RWPE2 (cell line): ENCODE measurements at regions not wholly inside any gene's neighbourhood (a gene's known extent, or its start where the extent isn't known, plus 50 kb on each side); places are given as distances from the start of the nearest gene placed in this dataset.
"Not testable (repeated sequence)": the region's sequence is repeated elsewhere in the genome, so short reads cannot be mapped to it uniquely, and the experiment has no call there.

ENCODE experiments used
- ATAC-seq: fragments of 200-7000 bp; cut with Tn5 transposase; 3 replicates; pipeline ENCODE4 v1.9.1; 2021; ENCODE audit warnings: low read depth
- DNase-seq: peaks from one replicate; pipeline ENCODE4 v3.0.0-alpha.2; 2020; ENCODE audit warnings: low spot score
- H3K27ac ChIP-seq: fragments of 450-650 bp; 2 replicates; pipeline ENCODE4 v1.5.1; 2017; ENCODE audit warnings: mild to moderate bottlenecking; ENCODE audit not compliant: poor library complexity, severe bottlenecking
- H3K27me3 ChIP-seq: fragments of 250-450 bp; sonication (Bioruptor Pico); 2 replicates; pipeline ENCODE4 v1.5.1; 2021; ENCODE audit warnings: mild to moderate bottlenecking, moderate library complexity; ENCODE audit not compliant: insufficient read depth, poor library complexity, severe bottlenecking
- H3K36me3 ChIP-seq: fragments of 250-450 bp; sonication (Bioruptor Pico); 2 replicates; pipeline ENCODE4 v1.5.1; 2020; ENCODE audit warnings: low read depth, mild to moderate bottlenecking, moderate library complexity
- H3K4me1 ChIP-seq: fragments of 250-450 bp; sonication (Bioruptor Pico); 2 replicates; pipeline ENCODE4 v1.5.1; 2021; ENCODE audit warnings: mild to moderate bottlenecking, moderate library complexity; ENCODE audit not compliant: insufficient read depth, poor library complexity, severe bottlenecking
- H3K4me3 ChIP-seq: fragments of 250-450 bp; sonication (Bioruptor Pico); 2 replicates; pipeline ENCODE4 v1.5.1; 2021; ENCODE audit warnings: mild to moderate bottlenecking, moderate library complexity; ENCODE audit not compliant: severe bottlenecking
- H3K9me3 ChIP-seq: fragments of 250-450 bp; sonication (Bioruptor Pico); 2 replicates; pipeline ENCODE4 v1.5.1; 2021; ENCODE audit warnings: mild to moderate bottlenecking, moderate library complexity; ENCODE audit not compliant: severe bottlenecking

DNA sequence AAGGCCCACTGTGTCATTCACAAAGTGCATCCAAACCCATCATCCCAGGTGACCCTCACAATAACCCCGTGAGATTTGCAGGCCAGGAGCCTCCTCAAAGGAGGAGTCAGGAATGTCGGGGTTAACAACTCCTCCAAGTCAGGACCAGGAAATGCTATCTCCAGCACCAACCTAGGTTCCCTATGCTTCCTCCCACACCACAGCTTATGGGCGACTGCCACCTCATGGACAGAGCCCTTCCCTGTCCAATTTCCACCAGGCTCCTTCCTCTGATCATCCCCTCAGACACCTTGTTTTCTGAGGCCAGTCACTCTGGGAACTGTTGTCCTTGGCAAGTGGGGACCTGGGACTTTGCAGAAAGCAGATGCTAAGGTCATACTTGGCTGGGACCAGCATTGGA, 77.8 kb downstream of the LIMS3 start:
- DNase-seq, H3K9me3 ChIP-seq, H3K36me3 ChIP-seq, H3K4me3 ChIP-seq, H3K4me1 ChIP-seq, H3K27me3 ChIP-seq, H3K27ac ChIP-seq: not testable (repeated sequence)
- ATAC-seq, result peak; percentile 96

DNA sequence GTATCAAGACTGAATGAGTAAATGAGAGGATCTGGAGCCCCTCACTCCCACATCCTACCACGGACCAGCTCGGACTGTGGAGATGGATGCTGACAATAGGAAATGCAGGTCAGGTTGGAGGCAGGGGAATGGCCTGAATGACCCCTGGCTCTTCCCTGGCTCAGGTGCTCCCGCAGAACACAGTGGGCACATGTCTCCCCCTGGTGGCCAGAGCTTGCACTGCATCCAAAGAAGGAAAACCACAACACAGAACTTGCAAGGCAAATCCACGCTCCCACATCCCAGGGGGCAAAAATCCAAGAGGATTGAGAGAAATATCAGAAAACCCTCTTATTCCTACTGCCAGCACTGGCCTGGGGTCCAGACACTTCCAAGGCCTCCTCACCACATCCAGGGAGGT, 82.3 kb downstream of the LIMS3 start:
- H3K27me3 ChIP-seq, H3K4me1 ChIP-seq, H3K9me3 ChIP-seq, DNase-seq, H3K36me3 ChIP-seq, H3K4me3 ChIP-seq, H3K27ac ChIP-seq: not testable (repeated sequence)
- ATAC-seq, result peak; percentile 38; the same call in 1 of the 3 replicates

DNA sequence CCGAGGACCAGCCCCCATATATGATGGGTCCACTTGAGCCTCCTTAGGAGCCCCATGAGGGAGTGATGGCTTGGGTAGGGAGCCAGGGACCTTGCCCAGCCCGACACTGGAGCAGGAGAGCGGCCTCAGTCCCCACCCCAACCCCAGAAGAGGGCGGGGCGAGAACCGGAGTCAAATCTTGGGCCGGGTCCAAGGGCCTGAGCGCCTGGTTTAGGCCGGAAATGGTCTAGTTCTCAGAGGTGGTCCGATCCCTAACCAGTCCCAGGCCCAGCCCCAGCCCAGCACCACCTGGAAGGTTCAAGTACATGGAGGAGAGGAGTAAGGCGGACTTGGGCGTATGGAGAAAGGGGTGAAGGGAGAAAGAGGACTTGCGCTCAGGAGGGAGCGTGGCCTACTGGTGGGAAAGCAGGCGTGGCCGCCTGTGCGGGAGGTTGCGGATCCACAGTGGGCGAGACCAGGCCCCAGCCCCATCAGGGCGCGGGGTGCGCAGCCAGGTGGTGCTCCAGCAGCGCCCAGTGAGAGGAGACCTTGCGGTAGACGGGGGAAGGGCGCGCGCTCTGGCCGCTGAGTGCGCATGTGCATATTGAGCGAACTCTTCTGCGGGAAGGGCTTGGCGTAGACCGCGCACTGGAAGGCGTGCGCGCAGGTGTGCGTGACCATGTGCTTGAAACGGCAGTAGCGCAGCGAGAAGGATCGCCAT, 88.1 kb downstream of the LIMS3 start:
- DNase-seq, H3K4me3 ChIP-seq, H3K27me3 ChIP-seq, H3K4me1 ChIP-seq, H3K27ac ChIP-seq, H3K36me3 ChIP-seq, H3K9me3 ChIP-seq: not testable (repeated sequence)
- peak; percentile 70 for ATAC-seq

DNA sequence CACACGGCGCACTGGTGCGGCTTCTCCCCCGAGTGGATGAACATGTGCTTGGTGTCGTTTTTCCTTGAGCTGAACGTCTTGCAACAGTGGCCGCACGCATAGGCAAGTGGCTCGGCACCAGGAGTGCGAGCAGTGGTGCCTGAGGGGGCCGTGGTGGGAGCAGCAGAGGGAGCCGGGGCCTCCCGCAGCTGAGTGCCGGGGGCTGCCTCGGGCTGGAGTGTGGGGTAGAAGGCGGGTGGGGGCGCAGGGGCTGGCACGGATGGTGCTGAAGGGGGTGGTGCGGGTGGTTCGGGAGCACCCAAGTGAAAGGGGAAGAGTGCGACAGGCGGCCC, 88.6 kb downstream of the LIMS3 start:
- H3K9me3 ChIP-seq, H3K4me1 ChIP-seq, H3K4me3 ChIP-seq, H3K27me3 ChIP-seq, DNase-seq, H3K36me3 ChIP-seq, H3K27ac ChIP-seq, ATAC-seq: not testable (repeated sequence)

DNA sequence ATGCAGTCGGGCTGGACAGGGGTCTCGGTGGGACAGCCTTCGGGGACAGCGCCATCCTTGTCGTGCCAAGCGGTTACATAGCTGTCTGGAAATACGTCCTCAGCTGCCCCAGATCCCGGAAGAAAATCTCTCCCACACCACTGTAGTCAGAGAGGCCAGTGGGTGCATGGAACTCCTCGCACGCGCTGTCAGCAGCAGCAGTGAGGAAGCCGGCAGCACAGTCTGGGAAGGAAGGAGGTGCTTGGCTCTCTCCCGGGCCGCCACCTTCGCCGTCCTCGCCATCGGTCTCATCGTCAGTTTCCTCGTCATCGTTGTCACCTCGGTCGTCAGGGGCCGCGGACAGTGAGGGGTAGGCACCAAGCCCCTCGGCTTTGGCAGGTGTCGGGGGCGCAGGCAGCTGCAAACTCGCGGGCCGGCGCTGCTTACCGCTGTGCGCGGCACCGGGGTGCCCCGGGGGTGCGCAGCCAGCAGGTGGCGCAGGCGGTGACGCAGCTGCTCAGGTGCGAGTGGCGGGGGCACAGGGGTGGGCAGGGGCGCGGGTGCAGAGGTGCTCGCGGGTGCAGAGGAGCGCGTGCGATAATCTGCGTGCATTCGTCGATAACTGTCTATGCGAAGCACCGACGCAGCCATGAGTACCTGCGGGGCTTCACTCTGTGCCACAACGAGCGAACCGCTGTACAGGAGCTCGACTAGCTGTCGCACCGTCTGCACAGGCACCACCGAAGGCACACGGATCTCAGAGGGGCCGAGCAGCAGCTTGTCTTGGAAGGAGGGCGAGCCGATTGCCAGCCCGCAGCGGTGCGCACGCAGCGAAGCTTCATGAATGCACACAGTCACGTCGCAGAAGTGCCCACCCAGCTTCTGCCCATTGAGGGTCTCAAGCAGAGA, 89.2 kb downstream of the LIMS3 start:
- ATAC-seq, result peak; percentile 68
- not testable (repeated sequence) for H3K27me3 ChIP-seq

DNA sequence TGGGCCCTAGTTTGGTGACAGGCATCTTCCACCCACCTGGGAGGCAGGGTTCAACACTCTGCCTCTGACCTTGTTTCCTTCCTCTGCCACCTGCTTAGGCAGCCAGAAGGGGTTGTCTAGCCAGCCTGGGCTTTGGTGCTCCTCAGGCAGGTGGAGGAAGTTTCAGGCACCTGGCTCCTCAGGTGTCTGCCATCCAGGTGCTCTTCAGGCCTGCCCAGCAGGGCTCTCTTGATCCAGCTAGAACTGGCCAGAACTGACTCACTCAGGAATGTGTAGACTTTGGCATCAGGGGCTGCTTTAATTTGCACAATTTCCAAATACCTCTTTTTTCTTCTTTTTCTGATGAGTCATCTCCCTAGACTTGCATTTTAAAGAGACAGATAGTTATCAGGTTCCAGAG, 100.9 kb downstream of the LIMS3 start:
- ATAC-seq, H3K27ac ChIP-seq, H3K9me3 ChIP-seq, H3K4me3 ChIP-seq, H3K36me3 ChIP-seq, H3K27me3 ChIP-seq, H3K4me1 ChIP-seq: not testable (repeated sequence)
- peak; percentile 64 for DNase-seq

More for the DNA sequence above, 89.2 kb downstream of the LIMS3 start:
- H3K4me1 ChIP-seq, H3K9me3 ChIP-seq, H3K36me3 ChIP-seq, DNase-seq, H3K4me3 ChIP-seq, H3K27ac ChIP-seq: not testable (repeated sequence)

DNA sequence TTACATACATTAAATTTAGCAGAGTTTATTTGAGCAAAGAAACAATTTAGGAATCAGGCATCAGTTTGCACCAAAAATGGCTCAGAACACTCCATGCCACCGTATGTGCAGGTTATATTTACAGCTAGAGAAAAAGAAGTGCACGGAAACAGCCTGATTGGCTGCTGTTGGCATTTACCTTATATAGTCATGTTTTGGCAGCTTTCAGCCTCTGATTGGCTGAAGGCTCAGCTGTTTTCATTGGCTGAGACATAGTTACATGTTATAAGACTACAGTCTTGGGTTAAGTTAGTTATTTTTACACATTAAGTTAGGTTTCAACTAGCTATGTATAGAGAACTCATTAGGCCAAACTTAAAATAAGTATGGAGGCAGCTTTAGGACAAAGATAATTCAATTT, 104.0 kb downstream of the LIMS3 start:
- H3K4me3 ChIP-seq, H3K36me3 ChIP-seq, DNase-seq, ATAC-seq, H3K9me3 ChIP-seq, H3K4me1 ChIP-seq, H3K27ac ChIP-seq, H3K27me3 ChIP-seq: not testable (repeated sequence)

DNA sequence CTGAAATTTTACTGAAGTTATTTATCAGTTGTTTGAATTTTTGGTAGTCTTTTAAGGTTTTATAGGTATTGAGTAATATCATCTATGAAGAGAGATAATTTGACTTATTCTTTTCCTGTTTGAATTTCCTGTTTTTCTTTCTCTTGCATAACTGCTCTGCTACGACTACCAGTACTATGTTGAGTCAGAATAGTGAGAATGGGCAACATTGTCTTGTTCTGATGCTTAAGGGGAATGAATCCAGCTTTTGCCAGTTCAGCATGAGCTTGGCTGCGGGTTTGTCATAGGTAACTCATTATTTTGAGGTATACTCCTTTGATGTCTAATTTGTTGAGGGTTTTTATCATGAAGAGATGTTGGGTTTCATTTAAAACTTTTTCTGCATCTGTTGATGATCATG, 102.2 kb downstream of the MALL start:
- not testable (repeated sequence) for H3K4me3 ChIP-seq, H3K4me1 ChIP-seq, DNase-seq, H3K36me3 ChIP-seq, H3K27me3 ChIP-seq, H3K27ac ChIP-seq, H3K9me3 ChIP-seq
- ATAC-seq, result peak; percentile 61

DNA sequence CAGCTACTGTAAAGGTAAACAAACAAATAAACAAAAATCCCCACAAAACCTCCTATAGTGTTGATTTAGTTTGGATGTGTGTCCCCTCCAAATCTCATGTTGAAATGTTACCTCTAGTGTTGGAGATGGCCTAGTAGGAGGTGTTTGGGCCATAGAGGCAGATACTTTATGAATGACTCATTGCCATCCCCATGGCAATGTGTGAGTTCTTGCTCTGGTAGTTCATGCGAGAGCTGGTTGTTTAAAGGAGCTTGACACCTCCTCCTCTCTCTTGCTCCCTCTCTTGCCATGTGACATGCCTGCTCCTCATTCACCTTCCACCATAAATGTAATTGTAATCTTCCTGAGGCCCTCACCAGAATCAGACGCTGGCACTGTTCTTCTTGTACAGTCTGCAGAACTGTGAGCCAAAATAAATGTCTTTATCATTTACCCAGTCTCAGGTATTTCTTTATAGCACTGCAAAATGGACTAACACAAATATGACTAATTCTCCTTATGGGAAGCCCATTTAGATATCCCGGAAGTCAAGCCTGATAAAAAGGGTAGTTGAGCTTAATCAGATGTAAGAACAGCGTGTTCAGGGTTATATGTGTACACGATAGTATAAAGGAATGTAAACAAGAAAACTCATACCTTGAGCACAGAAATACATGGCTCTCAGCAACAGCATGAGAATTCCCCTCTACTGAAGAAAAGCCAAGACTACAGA, 99.1 kb downstream of the MALL start:
- ATAC-seq, result peak; percentile 93
- H3K4me1 ChIP-seq, H3K9me3 ChIP-seq, H3K4me3 ChIP-seq, H3K27ac ChIP-seq, H3K36me3 ChIP-seq, H3K27me3 ChIP-seq, DNase-seq: not testable (repeated sequence)

DNA sequence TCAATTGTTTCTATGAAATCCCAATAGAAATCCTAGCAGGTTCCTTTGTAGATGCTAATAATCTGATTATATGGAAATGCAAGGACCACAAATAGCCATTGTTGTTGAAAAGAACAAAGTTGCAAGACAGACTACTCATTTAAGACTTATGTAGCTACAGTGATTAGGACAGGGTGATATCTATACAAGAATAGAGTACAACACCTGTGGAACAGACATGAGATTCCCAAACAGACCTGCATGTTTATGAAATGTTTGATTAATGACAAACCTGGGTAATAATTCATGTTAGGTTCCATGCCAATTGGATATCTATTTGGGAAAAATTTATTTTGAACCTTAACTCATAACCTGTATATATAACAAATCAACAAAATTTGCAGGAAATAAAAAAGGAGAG, 95.4 kb downstream of the MALL start:
- H3K4me1 ChIP-seq, H3K27ac ChIP-seq, H3K36me3 ChIP-seq, DNase-seq, H3K27me3 ChIP-seq, ATAC-seq, H3K4me3 ChIP-seq, H3K9me3 ChIP-seq: not testable (repeated sequence)

DNA sequence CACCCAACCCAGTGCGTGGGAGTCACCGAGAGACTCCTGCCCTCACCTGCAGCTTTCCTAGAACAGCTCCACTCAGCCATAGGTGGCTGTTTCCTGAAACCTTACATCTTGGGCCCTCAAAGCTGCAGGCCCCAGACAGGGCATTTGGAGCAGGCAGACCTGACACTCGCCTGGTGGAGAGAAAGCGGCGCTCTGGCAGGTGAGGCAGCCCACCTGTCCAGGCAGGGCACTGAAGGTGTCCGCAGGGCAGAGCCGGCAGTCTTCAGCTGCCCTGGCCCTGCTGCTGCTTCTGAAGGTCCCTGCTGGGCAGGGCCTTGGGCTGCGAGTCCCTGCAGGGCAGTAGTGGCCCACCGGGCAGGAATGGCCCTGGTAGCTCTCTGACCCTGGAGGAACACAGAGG, 93.3 kb downstream of the MALL start:
- H3K4me3 ChIP-seq, H3K27ac ChIP-seq, H3K4me1 ChIP-seq, H3K27me3 ChIP-seq, DNase-seq, H3K36me3 ChIP-seq, H3K9me3 ChIP-seq, ATAC-seq: not testable (repeated sequence)
